ENCODE measurements at regions not wholly inside any gene's neighbourhood (a gene's known extent, or its start where the extent isn't known, plus 50 kb on each side); places are given as distances from the start of the nearest gene placed in this dataset.

DNA sequence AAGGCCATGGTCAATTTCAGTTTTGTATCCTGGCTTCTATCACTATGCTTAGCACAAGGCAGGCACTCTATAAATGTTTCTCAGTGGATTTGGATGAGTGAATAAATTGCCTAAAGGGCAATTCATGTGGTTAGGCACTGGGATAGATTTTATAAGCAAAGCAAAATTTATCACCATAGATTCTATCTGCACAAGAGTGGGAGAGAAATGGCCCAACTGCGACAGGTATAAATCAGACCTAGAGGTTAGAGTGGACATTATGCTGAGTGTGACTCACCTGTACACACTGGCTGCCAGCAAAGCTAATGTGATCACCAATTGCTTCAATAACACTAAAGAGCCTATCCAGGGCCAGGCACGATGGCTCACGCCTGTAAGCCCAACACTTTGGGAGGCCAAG lies 514.0 kb downstream of the BUD13 start:
- TF ChIP-seq POLR2A (IDR thresholded peaks at IDR 0.05) (no peak), CTCF (IDR thresholded peaks at IDR 0.05) (no peak)
- Histone ChIP-seq H3K4me1 (no peaks in the 10 kb centered on the region), H3K27ac (no peak overlapping the region), H3K27me3 (peaks cover 0 to 39% (median 0%) of the 10 kb centered on the region in 4 donors), H3K9me3 (no peaks in the 10 kb centered on the region), H3K4me3 (no peak overlapping the region), H3K36me3 (no peaks in the 10 kb centered on the region)
- intact Hi-C loops (cut with DNase I): no loop called here
- DNase-seq: no peak
- WGBS, 2 donors: 69 to 87% methylated on average over 3 of the region's 3 CpGs

- WGBS, 2 donors: 73 to 86% methylated on average over 4 of the region's 4 CpGs
- H3K4me1 ChIP-seq: no peaks in the 10 kb centered on the region
- TF ChIP-seq CTCF (IDR thresholded peaks at IDR 0.05) (no peak), POLR2A (IDR thresholded peaks at IDR 0.05) (no peak)
- no peaks in the 10 kb centered on the region for H3K36me3 ChIP-seq
- intact Hi-C loops (cut with DNase I): no loop called here
- H3K9me3 ChIP-seq: no peaks in the 10 kb centered on the region
- H3K4me3 ChIP-seq: no peak overlapping the region
- H3K27ac ChIP-seq: no peak overlapping the region
- DNase-seq: no peak
- H3K27me3 ChIP-seq: peaks cover 0 to 29% (median 0%) of the 10 kb centered on the region in 4 donors
Measured at GRCh38 chr11:116257883-116258282, 514.9 kb downstream of the BUD13 start.

DNA sequence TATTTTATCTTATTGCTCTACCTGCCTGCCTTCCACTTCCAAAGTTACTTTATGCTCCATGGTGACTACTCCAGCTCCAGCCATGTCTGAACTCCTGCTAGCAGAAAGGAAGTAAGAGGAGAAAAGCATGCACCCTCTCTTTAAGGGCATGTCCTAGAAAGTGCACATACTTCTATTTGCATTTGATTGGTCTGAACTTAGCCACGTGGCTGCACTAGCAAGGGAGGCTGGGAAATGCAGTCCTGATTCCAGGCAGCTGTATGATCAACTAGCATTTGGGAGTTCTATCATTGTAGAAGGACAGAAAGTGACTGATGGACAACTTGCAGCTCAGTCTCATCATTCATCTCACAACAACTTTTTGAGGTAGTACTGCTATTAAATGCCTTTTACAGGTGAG lies 515.7 kb downstream of the BUD13 start:
- no peak for DNase-seq
- H3K9me3 ChIP-seq: no peaks in the 10 kb centered on the region
- H3K27me3 ChIP-seq: peaks cover 0 to 23% (median 0%) of the 10 kb centered on the region in 4 donors
- H3K27ac ChIP-seq: no peak overlapping the region
- H3K36me3 ChIP-seq: no peaks in the 10 kb centered on the region
- 10 to 25% methylated on average over 1 of the region's 1 CpG for WGBS, 2 donors
- no peak overlapping the region for H3K4me3 ChIP-seq
- no peak for TF ChIP-seq CTCF (IDR thresholded peaks at IDR 0.05)
- TF ChIP-seq POLR2A (IDR thresholded peaks at IDR 0.05): no peak
- intact Hi-C loops (cut with DNase I): no loop called here
- no peaks in the 10 kb centered on the region for H3K4me1 ChIP-seq

- intact Hi-C loops (cut with DNase I): no loop called here
- Histone ChIP-seq H3K27me3 (peaks cover 0 to 14% (median 0%) of the 10 kb centered on the region in 4 donors), H3K36me3 (no peaks in the 10 kb centered on the region)
Measured at GRCh38 chr11:116256215-116256614, 516.6 kb downstream of the BUD13 start.

DNA sequence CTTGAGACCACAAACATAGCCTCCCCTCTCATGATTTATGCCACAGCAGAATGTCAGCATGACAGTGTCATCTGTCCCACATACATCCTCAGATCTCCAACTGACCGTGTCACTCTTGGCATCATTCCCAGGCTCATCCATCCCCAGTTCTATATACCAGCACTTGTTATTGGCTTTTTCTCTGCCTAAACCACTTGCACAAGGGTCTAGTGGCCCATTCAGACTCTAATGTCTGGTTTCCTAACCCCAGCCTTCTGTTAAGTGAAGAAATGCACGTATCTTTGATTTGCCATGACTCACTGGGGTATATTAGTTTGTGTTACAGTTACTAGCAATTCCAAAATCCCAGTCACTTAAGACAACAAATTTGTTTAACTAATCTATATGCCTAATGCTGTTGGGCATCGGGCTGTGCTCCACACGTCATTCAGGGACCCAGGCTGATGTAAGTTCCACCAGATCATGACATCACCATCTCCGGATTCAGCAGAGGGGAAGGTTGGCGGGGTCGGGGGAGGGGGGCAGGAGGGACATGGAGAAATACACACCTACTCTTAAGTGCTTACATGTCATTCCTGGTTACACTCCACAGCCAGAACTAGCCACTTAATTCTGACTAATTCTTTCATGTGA lies 517.4 kb downstream of the BUD13 start:
- no peak for DNase-seq
- TF ChIP-seq POLR2A (IDR thresholded peaks at IDR 0.05) (no peak), CTCF (IDR thresholded peaks at IDR 0.05) (no peak)
- intact Hi-C loops (cut with DNase I): no loop called here
- H3K4me3 ChIP-seq: no peak overlapping the region
- no peaks in the 10 kb centered on the region for H3K36me3 ChIP-seq
- peaks cover 0 to 8% (median 0%) of the 10 kb centered on the region in 4 donors for H3K27me3 ChIP-seq
- no peaks in the 10 kb centered on the region for H3K4me1 ChIP-seq
- H3K27ac ChIP-seq: no peak overlapping the region
- WGBS, 2 donors: 49 to 66% methylated on average over 6 to 7 of the region's 7 CpGs
- no peaks in the 10 kb centered on the region for H3K9me3 ChIP-seq

More at GRCh38 chr11:116256215-116256614, 516.6 kb downstream of the BUD13 start:
- 51 to 52% methylated on average over 8 of the region's 8 CpGs for WGBS, 2 donors
- DNase-seq: no peak
- H3K9me3 ChIP-seq: no peaks in the 10 kb centered on the region
- H3K27ac ChIP-seq: no peak overlapping the region
- no peak overlapping the region for H3K4me3 ChIP-seq
- no peaks in the 10 kb centered on the region for H3K4me1 ChIP-seq
- TF ChIP-seq CTCF (IDR thresholded peaks at IDR 0.05) (no peak), POLR2A (IDR thresholded peaks at IDR 0.05) (no peak)

All from esophagus squamous epithelium (tissue), 5 donors.